Adipocyte (in vitro differentiated cells): ENCODE measurements at regions not wholly inside any gene's neighbourhood (a gene's known extent, or its start where the extent isn't known, plus 50 kb on each side); places are given as distances from the start of the nearest gene placed in this dataset.

Source experiments
- DNase-seq: peaks from one replicate; pipeline ENCODE4 v3.0.0-alpha.2; 2015; ENCODE audit warnings: low read depth
- H3K27me3 ChIP-seq: replicated peaks from 2 replicates; pipeline ENCODE4 v1.7.0; 2013; ENCODE audit warnings: mild to moderate bottlenecking, low read length, moderate library complexity; ENCODE audit not compliant: control insufficient read depth, insufficient read depth
- H3K36me3 ChIP-seq: 2 replicates; pipeline ENCODE4 v1.7.0; 2013; ENCODE audit warnings: low read length, mild to moderate bottlenecking, moderate library complexity; ENCODE audit not compliant: control insufficient read depth, insufficient read depth, severe bottlenecking
- H3K4me1 ChIP-seq: 2 replicates; pipeline ENCODE4 v1.7.0; 2013; ENCODE audit warnings: mild to moderate bottlenecking, low read length, moderate library complexity; ENCODE audit not compliant: control insufficient read depth, insufficient read depth
- H3K4me3 ChIP-seq: 2 replicates; pipeline ENCODE4 v1.7.0; 2013; ENCODE audit warnings: mild to moderate bottlenecking, low read length, moderate library complexity
- H3K9ac ChIP-seq: 2 replicates; pipeline ENCODE4 v1.7.0; 2013; ENCODE audit warnings: mild to moderate bottlenecking, low read length, moderate library complexity
- H3K9me3 ChIP-seq: 2 replicates; pipeline ENCODE4 v1.7.0; 2013; ENCODE audit warnings: mild to moderate bottlenecking, low read length, moderate library complexity; ENCODE audit not compliant: control insufficient read depth

DNA sequence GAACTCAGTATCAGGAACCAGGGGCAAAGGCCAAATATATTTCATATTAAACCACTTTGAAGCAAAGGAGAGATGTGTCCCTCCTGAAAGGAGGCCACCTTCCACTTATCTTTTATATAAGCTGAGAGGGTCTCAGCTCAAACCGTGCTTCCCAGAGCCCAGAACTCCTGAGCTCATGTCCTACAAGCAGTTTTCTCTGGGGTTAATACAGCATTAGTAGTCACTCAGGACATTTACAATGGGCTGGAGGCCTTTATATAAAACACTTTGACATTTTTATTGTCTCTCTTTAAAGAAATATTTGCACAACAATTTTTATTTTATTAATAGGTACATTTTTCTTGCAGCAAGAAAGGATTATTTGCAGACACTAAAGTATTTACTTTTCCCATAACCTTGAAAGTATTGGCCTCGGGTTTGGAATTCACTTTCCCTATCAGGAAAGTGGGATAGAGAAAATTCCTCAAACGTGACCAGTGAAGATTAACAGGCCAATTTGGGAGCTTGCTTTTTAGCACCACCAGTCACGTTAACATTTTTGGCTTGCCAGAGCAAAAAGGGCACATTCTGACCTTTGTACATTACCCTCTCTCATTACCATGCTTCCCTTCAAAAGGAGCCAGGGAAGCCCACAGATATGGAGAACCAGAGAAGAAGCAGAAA, 464.9 kb upstream of the NRP1 start:
- no peaks in the 10 kb centered on the region for H3K4me1 ChIP-seq
- H3K27me3 ChIP-seq: no peaks in the 10 kb centered on the region
- H3K9me3 ChIP-seq: no peaks in the 10 kb centered on the region
- H3K36me3 ChIP-seq: no peaks in the 10 kb centered on the region
- H3K9ac ChIP-seq: no peak overlapping the region
- H3K4me3 ChIP-seq: no peak overlapping the region
- DNase-seq: no peak

DNA sequence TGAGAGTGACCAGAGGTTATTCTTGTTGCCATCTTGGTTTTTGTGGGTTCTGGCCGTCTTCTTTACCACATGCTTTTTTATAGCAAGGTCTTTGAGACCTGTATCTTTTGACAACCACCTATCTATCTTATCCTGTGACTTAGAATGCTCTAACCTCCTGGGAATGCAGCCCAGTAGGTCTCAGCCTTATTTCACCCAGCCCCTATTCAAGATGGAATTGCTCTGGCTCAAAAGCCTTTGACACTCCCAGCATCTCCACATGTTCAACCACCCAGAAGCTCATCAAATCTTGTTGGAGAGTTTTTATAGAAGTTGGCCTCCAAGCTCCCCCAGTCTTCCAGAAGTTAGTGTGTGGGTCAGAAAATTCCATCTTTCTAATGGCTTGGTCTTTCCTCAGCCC, 464.3 kb upstream of the NRP1 start:
- Histone ChIP-seq H3K4me1 (no peaks in the 10 kb centered on the region), H3K9me3 (no peaks in the 10 kb centered on the region), H3K9ac (no peak overlapping the region), H3K4me3 (no peak overlapping the region), H3K36me3 (no peaks in the 10 kb centered on the region), H3K27me3 (no peaks in the 10 kb centered on the region)
- no peak for DNase-seq

DNA sequence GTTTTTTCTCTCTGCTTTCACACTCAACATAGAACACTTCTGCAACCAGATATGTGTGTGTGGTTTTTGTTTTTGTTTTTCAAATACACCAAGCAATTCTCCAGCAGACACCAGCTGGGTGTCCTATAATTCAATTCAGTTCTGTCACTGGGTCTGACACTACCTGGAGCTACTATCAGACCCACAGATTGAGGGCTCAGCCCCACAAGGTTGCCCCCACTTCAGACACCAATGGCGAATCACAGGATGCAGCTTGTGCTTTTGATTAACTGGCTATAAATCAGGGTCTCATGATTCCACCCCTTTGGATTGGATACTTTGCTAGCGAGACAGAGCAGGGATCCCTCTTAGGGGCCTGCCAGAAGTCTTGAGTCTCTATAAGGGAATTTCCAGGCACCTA, 462.2 kb upstream of the NRP1 start:
- Histone ChIP-seq H3K27me3 (no peaks in the 10 kb centered on the region), H3K4me3 (no peak overlapping the region), H3K4me1 (no peaks in the 10 kb centered on the region), H3K36me3 (no peaks in the 10 kb centered on the region), H3K9me3 (no peaks in the 10 kb centered on the region), H3K9ac (no peak overlapping the region)
- DNase-seq: no peak

DNA sequence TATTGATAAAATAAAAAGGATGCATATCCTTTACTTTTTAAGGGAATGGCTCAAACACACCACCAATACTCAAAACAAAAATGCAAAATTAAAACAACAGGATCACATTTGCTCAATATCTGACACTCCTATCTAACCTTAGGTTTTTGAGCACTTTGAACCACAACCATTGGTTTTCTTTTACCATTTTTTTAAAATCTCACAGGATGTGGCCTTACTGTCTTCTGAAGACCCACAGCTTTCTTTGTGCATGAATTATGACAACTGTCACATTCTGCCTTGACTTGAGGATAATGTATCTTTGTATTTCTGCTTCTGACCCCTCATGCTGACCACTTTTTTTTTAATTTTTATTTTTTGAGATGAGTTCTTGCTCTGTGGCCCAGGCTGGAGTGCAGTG, 461.1 kb upstream of the NRP1 start:
- Histone ChIP-seq H3K36me3 (no peaks in the 10 kb centered on the region), H3K4me3 (no peak overlapping the region), H3K9ac (no peak overlapping the region), H3K9me3 (no peaks in the 10 kb centered on the region), H3K27me3 (no peaks in the 10 kb centered on the region), H3K4me1 (no peaks in the 10 kb centered on the region)
- no peak for DNase-seq

DNA sequence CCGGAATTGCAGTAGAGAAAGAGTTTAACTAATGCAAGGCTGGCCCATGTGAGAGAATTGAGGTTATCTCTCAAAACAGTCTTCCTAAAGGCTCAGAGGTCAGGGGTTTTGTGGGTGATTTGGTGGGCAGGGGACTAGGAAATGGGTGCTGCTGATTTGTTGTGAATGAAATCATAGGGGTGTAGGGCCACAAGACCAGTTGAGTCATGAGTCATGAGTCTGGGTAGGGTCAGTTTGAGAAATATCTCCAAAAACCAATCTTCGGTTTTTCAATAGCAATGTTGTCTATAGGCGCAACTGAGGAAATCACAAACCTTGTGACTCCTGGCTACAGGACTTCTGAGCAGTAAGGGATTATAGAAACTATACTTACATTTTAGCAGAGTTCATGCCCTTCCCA, 460.0 kb upstream of the NRP1 start:
- no peaks in the 10 kb centered on the region for H3K4me1 ChIP-seq
- no peaks in the 10 kb centered on the region for H3K9me3 ChIP-seq
- no peaks in the 10 kb centered on the region for H3K27me3 ChIP-seq
- H3K9ac ChIP-seq: no peak overlapping the region
- H3K4me3 ChIP-seq: no peak overlapping the region
- no peaks in the 10 kb centered on the region for H3K36me3 ChIP-seq
- DNase-seq: no peak

DNA sequence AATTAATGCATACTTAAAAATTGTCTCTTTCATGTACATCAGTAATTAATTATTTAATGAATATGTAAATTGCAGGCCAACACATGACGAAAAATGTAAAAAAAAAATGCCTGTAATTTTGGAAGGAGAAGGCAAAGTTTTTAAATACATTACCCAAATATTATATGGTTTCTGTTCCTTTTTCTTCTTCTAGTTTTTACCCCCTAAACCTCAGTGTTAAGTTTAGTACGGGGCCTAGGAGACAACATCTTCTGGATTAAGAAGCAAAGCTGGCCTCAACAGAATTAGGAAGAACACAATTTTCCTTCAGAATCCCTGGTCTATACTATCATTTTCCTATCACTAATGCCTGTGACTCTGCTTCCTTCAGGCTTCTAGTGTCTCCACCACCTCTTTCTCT, 459.3 kb upstream of the NRP1 start:
- Histone ChIP-seq H3K4me3 (no peak overlapping the region), H3K4me1 (no peaks in the 10 kb centered on the region), H3K9ac (no peak overlapping the region), H3K36me3 (no peaks in the 10 kb centered on the region), H3K9me3 (no peaks in the 10 kb centered on the region), H3K27me3 (no peaks in the 10 kb centered on the region)
- DNase-seq: no peak

DNA sequence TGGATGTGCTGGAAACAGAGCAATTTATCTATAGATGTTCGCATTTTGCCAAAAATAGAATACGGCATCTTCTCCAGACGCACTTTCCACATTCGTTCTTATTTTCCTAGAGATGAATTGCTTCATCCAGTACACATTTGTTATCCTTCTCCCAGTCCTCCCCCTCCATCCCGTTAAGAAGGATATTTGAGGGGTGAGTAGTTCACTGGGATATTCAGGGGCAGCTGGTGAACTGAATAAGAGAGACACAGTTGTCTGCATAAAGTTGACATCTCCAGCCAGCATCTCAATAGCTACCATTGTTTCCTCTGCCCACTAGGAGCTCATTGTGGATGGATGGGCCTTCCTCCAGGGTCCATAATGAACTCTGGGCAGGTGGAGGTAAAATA, 456.8 kb upstream of the NRP1 start:
- Histone ChIP-seq H3K4me1 (no peaks in the 10 kb centered on the region), H3K4me3 (no peak overlapping the region), H3K27me3 (no peaks in the 10 kb centered on the region), H3K9me3 (no peaks in the 10 kb centered on the region), H3K36me3 (no peaks in the 10 kb centered on the region), H3K9ac (no peak overlapping the region)
- no peak for DNase-seq

DNA sequence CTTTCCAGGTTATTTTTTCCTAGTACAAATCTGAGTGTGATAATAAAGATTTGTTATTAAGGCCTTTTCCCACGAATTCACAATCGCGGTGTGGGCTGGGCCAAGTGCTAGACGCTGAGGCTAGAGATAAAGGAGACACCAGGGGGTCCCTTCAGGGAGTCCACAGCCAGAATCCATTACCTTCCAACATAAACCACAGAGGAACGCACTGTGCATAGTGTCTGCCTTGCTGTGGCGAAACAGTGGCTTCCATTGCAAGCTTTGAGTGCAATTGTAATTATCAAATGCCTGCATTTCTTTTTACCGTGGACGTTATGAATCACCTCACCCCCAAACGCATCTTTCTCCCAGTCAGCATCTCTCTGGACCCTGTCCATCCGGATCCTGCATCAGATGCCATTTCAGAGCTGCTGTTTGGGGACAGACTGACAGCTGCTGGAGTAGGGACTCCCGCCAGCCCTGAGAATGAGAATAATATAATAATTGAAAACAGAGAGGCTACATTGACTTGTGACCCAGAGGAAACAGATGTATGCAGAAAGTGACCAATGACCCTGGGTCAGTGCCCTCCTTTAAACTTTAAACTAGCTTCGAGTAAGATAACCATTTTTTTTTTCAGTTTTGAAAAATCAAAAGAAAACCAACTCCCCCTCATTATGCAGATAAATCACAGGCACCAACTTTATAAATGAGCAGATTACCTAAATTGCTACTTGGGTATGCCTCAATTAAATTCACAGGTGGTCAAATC, 456.2 kb upstream of the NRP1 start:
- no peaks in the 10 kb centered on the region for H3K4me1 ChIP-seq
- no peaks in the 10 kb centered on the region for H3K9me3 ChIP-seq
- H3K9ac ChIP-seq: no peak overlapping the region
- no peak for DNase-seq
- H3K36me3 ChIP-seq: no peaks in the 10 kb centered on the region
- no peaks in the 10 kb centered on the region for H3K27me3 ChIP-seq
- no peak overlapping the region for H3K4me3 ChIP-seq

DNA sequence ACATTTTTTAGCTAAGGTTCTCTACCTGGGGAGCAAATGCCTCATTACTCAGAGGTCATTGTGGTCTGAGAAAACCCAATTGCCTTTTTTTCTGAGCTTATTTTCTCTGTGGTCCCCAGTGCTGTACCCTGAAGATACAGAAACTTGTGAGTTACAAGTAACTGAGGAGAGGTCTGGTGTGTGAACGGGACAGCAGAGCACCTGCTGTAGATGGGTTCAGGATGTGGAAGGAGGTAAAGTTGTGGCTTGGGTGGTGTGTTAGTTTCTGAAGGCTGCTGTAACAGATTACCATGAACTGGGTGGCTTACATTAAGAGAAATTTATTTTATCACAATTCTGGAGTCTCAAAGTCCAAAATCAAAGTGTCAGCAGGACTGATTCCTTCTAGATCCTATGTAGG, 449.1 kb upstream of the NRP1 start:
- H3K9me3 ChIP-seq: peaks cover 4% of the 10 kb centered on the region
- no peaks in the 10 kb centered on the region for H3K27me3 ChIP-seq
- no peak for DNase-seq
- no peak overlapping the region for H3K4me3 ChIP-seq
- H3K9ac ChIP-seq: no peak overlapping the region
- no peaks in the 10 kb centered on the region for H3K4me1 ChIP-seq
- no peaks in the 10 kb centered on the region for H3K36me3 ChIP-seq

DNA sequence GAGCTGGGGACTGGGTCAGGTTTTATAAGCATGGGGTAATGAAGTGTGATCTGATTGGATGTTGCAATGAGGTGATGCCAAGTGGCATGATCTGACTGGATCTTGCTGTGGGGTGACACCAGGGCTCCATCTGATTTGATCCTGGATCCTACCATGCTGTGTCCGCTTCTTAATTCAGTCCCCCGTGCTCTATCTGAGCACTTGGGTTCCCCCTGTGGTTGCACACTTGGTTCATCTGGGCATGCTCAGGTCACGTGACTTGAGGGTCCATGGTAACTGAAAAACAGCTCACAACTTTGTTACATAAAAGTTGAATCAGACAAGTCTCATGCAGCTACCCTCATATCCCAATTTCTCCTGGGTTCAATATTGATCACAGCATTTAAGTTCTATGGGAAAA, 448.6 kb upstream of the NRP1 start:
- Histone ChIP-seq H3K9me3 (peaks cover 4% of the 10 kb centered on the region), H3K36me3 (no peaks in the 10 kb centered on the region), H3K9ac (no peak overlapping the region), H3K4me1 (no peaks in the 10 kb centered on the region), H3K4me3 (no peak overlapping the region), H3K27me3 (no peaks in the 10 kb centered on the region)
- no peak for DNase-seq

DNA sequence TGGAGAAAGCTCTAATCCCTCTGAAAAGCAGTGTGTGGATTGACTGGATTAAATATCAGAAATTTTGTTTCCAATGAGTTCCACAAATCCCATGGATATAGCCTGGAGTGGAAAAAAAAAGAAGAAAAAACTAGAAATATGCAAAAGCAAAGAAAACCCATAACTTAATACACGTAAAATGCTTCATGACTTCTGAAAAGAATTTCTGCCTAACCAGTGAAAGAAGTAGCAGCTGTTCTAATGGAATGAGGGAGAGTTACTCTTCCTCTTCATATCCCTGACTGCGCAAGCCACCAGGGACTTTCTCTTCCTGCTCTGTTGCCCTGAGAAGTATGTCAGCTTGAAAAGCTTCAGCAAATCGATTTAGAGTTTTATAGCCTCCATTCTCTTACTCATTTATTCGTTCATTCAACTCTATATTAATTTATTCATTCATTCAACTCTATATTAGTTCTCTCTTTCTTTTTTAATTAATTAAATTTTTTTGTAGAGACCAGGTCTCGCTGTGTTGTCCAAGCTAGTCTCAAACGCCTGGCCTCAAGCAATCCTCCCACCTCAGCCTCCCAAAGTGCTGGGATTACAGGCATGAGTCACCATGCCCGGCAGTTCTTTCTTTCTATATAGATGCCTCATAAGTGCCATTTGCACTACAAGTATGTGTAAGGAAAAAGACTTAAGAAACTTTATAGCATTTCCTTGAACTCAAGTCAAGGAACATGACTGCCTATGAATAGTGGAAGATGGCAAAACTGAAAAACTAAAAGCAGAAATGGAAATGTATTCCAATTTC, 447.3 kb upstream of the NRP1 start:
- Histone ChIP-seq H3K9me3 (peaks cover 4% of the 10 kb centered on the region), H3K4me3 (no peak overlapping the region), H3K36me3 (no peaks in the 10 kb centered on the region), H3K27me3 (no peaks in the 10 kb centered on the region), H3K9ac (no peak overlapping the region), H3K4me1 (no peaks in the 10 kb centered on the region)
- DNase-seq: no peak
